PC-9 (cell line): ENCODE measurements at regions not wholly inside any gene's neighbourhood (a gene's known extent, or its start where the extent isn't known, plus 50 kb on each side); places are given as distances from the start of the nearest gene placed in this dataset.

Experiments used
- BruUV-seq: library from RNA; stranded (reverse); fragments of 400-500 nt; replicated peaks from 2 replicates; lab custom pipeline; 2021; lab: Mats Ljungman, UMichigan
- CTCF ChIA-PET: fragments of 300-600 bp; sonication (Branson Sonifier 250); formaldehyde crosslinking; loops from one replicate; lab custom pipeline; 2022; ENCODE audit warnings: antibody characterized with exemption; lab: Charles Lee
- POLR2A ChIA-PET: fragments of 300-600 bp; sonication (Branson Sonifier 250); formaldehyde crosslinking; loops from one replicate; lab custom pipeline; 2022; ENCODE audit warnings: antibody characterized with exemption; ENCODE audit not compliant: unreplicated experiment; lab: Charles Lee
- DNase-seq, 2 experiments: peaks; one replicate each; pipeline versions ENCODE4 v3.0.0 to v3.0.0-alpha.2; 2015 to 2022; ENCODE audit warnings: mixed read lengths in 1 of 2
- H2AFZ ChIP-seq: fragments of 200-600 bp; sonication (generic); 2 replicates; pipeline ENCODE4 v1.8.1; 2017; ENCODE audit warnings: antibody characterized with exemption
- H3F3A ChIP-seq: fragments of 200-600 bp; sonication (generic); 2 replicates; pipeline ENCODE4 v1.8.1; 2017; ENCODE audit warnings: antibody characterized with exemption, mild to moderate bottlenecking, low read depth; ENCODE audit not compliant: insufficient read depth
- H3K27ac ChIP-seq: fragments of 200-600 bp; sonication (generic); 2 replicates; pipeline ENCODE4 v1.6.1; 2016; ENCODE audit warnings: mixed run types
- H3K27me3 ChIP-seq: fragments of 200-600 bp; sonication (generic); 2 replicates; pipeline ENCODE4 v1.6.1; 2016; ENCODE audit warnings: low read depth, mixed run types; ENCODE audit not compliant: insufficient read depth
- H3K36me3 ChIP-seq: fragments of 200-600 bp; sonication (generic); 2 replicates; pipeline ENCODE4 v1.6.1; 2016; ENCODE audit warnings: low read depth, mixed run types
- H3K4me1 ChIP-seq: fragments of 200-600 bp; sonication (generic); replicated peaks from 2 replicates; pipeline ENCODE4 v1.6.1; 2016; ENCODE audit warnings: mixed run types; ENCODE audit not compliant: insufficient read depth
- H3K4me2 ChIP-seq: fragments of 200-600 bp; sonication (generic); 2 replicates; pipeline ENCODE4 v1.6.1; 2017; ENCODE audit warnings: mixed run types
- H3K4me3 ChIP-seq: fragments of 200-600 bp; sonication (generic); 2 replicates; pipeline ENCODE4 v1.6.1; 2016; ENCODE audit warnings: mixed run types
- H3K79me2 ChIP-seq: fragments of 200-600 bp; sonication (generic); 2 replicates; pipeline ENCODE4 v1.6.1; 2017; ENCODE audit warnings: low read depth, mixed run types
- H3K9me2 ChIP-seq: fragments of 200-600 bp; sonication (generic); 2 replicates; pipeline ENCODE4 v1.8.1; 2017; ENCODE audit warnings: mild to moderate bottlenecking; ENCODE audit not compliant: insufficient read depth
- H3K9me3 ChIP-seq: fragments of 200-600 bp; sonication (generic); 2 replicates; pipeline ENCODE4 v1.8.1; 2016; ENCODE audit warnings: low read depth; ENCODE audit not compliant: insufficient read depth
- H4K20me1 ChIP-seq: fragments of 200-600 bp; sonication (generic); 2 replicates; pipeline ENCODE4 v1.8.1; 2017; ENCODE audit not compliant: insufficient read depth
- EZH2 ChIP-seq: fragments of 200-600 bp; sonication (generic); IDR thresholded peaks from 2 replicates; pipeline ENCODE4 v1.8.0; 2017; ENCODE audit warnings: antibody characterized with exemption, low read depth
- intact Hi-C: fragments of 100-400 bp; cut with micrococcal nuclease; formaldehyde crosslinking; loops from one replicate; pipeline ENCODE4 v1.10.0; 2022; ENCODE audit not compliant: unreplicated experiment
- TF ChIP-seq, protein P1 (sequence below): fragments of 200-600 bp; sonication (generic); conservative IDR thresholded peaks from 2 replicates; pipeline ENCODE4 v1.6.1; 2017; ENCODE audit warnings: mixed run types, antibody characterized with exemption, mild to moderate bottlenecking, moderate library complexity

DNA sequence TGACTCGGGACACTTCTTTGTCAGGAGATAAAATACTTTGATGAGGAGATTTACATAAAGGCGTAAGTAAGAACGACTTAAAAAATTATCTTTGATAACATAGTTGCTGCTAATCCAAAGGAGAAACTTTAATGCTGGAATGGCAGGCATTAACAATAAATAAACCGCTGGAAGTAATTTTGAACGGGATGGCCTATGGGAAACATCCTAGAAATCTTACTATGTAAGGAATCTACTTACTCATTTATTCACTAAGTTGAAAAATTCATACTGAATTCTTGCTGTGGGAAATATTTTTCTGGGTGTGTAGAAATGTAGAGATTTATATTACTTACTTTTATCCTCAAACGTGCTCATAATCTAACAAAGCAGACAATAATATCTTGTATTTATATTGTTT, 425.7 kb upstream of the ZFP42 start:
- H3K4me1 ChIP-seq, result no peaks in the 10 kb centered on the region
- DNase-seq, result no peak
- no peaks in the 10 kb centered on the region for H3F3A ChIP-seq

DNA sequence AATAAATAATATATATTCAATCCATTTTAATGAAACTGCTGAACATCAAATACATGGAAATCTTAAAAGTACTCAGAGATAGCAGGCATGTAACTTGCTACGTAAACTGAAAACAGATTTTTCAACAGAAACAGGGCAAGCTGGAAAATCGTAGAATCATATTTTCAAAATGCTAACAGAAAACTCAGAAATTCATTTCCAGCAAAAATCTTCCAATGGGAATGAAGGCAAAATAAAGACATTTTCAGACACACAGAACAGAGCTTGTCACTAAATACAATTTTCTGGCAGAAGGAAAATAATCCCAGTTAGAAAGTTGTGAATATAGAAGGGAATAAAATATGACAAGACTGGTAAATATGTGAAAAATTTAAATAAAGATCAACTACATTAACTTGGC, 419.9 kb upstream of the ZFP42 start:
- Histone ChIP-seq H3K4me1 (no peaks in the 10 kb centered on the region), H2AFZ (no peak overlapping the region), H3F3A (no peaks in the 10 kb centered on the region), H3K9me2 (no peaks in the 10 kb centered on the region), H3K4me3 (no peak overlapping the region), H3K27me3 (no peaks in the 10 kb centered on the region), H4K20me1 (no peaks in the 10 kb centered on the region), H3K36me3 (no peaks in the 10 kb centered on the region), H3K4me2 (no peak overlapping the region), H3K9me3 (no peaks in the 10 kb centered on the region), H3K27ac (no peak overlapping the region), H3K79me2 (no peaks in the 10 kb centered on the region)
- no TSS peak for BruUV-seq
- ChIA-PET CTCF (no interaction called here), POLR2A (no interaction called here)
- intact Hi-C loops, result no loop called here
- TF ChIP-seq, protein P1, sequence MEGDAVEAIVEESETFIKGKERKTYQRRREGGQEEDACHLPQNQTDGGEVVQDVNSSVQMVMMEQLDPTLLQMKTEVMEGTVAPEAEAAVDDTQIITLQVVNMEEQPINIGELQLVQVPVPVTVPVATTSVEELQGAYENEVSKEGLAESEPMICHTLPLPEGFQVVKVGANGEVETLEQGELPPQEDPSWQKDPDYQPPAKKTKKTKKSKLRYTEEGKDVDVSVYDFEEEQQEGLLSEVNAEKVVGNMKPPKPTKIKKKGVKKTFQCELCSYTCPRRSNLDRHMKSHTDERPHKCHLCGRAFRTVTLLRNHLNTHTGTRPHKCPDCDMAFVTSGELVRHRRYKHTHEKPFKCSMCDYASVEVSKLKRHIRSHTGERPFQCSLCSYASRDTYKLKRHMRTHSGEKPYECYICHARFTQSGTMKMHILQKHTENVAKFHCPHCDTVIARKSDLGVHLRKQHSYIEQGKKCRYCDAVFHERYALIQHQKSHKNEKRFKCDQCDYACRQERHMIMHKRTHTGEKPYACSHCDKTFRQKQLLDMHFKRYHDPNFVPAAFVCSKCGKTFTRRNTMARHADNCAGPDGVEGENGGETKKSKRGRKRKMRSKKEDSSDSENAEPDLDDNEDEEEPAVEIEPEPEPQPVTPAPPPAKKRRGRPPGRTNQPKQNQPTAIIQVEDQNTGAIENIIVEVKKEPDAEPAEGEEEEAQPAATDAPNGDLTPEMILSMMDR, result no peak
- no peak for TF ChIP-seq EZH2
- DNase-seq, result no peak

More for the DNA sequence above, 425.7 kb upstream of the ZFP42 start:
- Histone ChIP-seq H3K9me2 (no peaks in the 10 kb centered on the region), H3K9me3 (no peaks in the 10 kb centered on the region), H3K4me3 (no peak overlapping the region), H3K4me2 (no peak overlapping the region), H3K27me3 (no peaks in the 10 kb centered on the region), H3K79me2 (no peaks in the 10 kb centered on the region), H2AFZ (no peak overlapping the region), H3K27ac (no peak overlapping the region), H4K20me1 (no peaks in the 10 kb centered on the region), H3K36me3 (no peaks in the 10 kb centered on the region)
- POLR2A ChIA-PET, result no interaction called here
- CTCF ChIA-PET, result no interaction called here
- intact Hi-C loops, result no loop called here
- BruUV-seq, result no TSS peak
- no peak for TF ChIP-seq EZH2
- TF ChIP-seq, protein P1, result no peak

DNA sequence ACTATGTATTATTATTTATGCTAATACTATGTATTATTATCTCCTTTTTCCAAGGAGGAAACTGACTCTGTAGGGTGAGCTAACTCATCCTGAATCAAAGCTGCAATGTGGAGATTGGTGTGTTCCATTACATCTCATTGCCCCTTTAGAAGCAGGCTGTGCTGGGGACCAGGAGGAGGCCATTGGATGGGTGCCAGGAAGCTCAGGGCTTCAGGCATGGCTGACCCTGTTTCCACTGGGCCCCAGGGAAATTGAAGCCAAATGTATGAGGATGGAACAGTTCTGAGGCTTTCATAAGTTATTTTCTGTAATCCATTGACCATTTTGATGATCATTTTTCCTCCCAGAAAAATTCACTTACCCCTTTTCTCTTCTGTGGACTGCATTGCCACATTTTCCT, 418.8 kb upstream of the ZFP42 start:
- Histone ChIP-seq H3K79me2 (no peaks in the 10 kb centered on the region), H3K9me2 (no peaks in the 10 kb centered on the region), H4K20me1 (no peaks in the 10 kb centered on the region), H3K27ac (no peak overlapping the region), H3K27me3 (no peaks in the 10 kb centered on the region), H2AFZ (no peak overlapping the region), H3K4me3 (no peak overlapping the region), H3F3A (no peaks in the 10 kb centered on the region), H3K9me3 (no peaks in the 10 kb centered on the region), H3K36me3 (no peaks in the 10 kb centered on the region), H3K4me2 (no peak overlapping the region), H3K4me1 (no peaks in the 10 kb centered on the region)
- TF ChIP-seq EZH2, result no peak
- TF ChIP-seq, protein P1, result no peak
- intact Hi-C loops, result no loop called here
- ChIA-PET CTCF (no interaction called here), POLR2A (no interaction called here)
- no peak for DNase-seq
- no TSS peak for BruUV-seq
